Trophoblast cell (in vitro differentiated cells and primary cell): ENCODE measurements at regions not wholly inside any gene's neighbourhood (a gene's known extent, or its start where the extent isn't known, plus 50 kb on each side); places are given as distances from the start of the nearest gene placed in this dataset.

ENCODE experiments used
- DNase-seq, 2 donors: peaks; one replicate each; pipeline ENCODE4 v3.0.0-alpha.2; 2016
- H2AFZ ChIP-seq: 2 replicates; pipeline ENCODE4 v1.6.1; 2013; ENCODE audit warnings: low read length, moderate library complexity, mild to moderate bottlenecking; ENCODE audit not compliant: insufficient read depth, poor library complexity
- H2AK5ac ChIP-seq: 2 replicates; pipeline ENCODE4 v1.6.1; 2013; ENCODE audit warnings: mild to moderate bottlenecking, low read length
- H2BK120ac ChIP-seq: 2 replicates; pipeline ENCODE4 v1.6.1; 2013; ENCODE audit warnings: low read length, mild to moderate bottlenecking, moderate library complexity; ENCODE audit not compliant: insufficient read depth, poor library complexity
- H2BK12ac ChIP-seq: 2 replicates; pipeline ENCODE4 v1.6.1; 2013; ENCODE audit warnings: mild to moderate bottlenecking, low read length, moderate library complexity
- H2BK5ac ChIP-seq: 2 replicates; pipeline ENCODE4 v1.6.1; 2013; ENCODE audit warnings: low read length, low read depth, moderate library complexity, mild to moderate bottlenecking; ENCODE audit not compliant: poor library complexity
- H3K14ac ChIP-seq: 2 replicates; pipeline ENCODE4 v1.6.1; 2013; ENCODE audit warnings: mild to moderate bottlenecking, low read length
- H3K18ac ChIP-seq: 2 replicates; pipeline ENCODE4 v1.6.1; 2013; ENCODE audit warnings: mild to moderate bottlenecking, low read length
- H3K23ac ChIP-seq: 2 replicates; pipeline ENCODE4 v1.6.1; 2013; ENCODE audit warnings: low read length
- H3K27ac ChIP-seq: 2 replicates; pipeline ENCODE4 v1.5.1; 2013; ENCODE audit warnings: low read depth, mild to moderate bottlenecking, inconsistent platforms, low read length, moderate library complexity
- H3K27me3 ChIP-seq: 2 replicates; pipeline ENCODE4 v1.6.1; 2013; ENCODE audit warnings: inconsistent platforms, mild to moderate bottlenecking, low read length, moderate library complexity; ENCODE audit not compliant: insufficient read depth
- H3K36me3 ChIP-seq, 2 experiments: 1 replicate in 1 of 2; 2 replicates in 1 of 2; pipeline ENCODE4 v1.6.1; 2013; ENCODE audit warnings: low read length in 2 of 2, mild to moderate bottlenecking in 2 of 2, moderate library complexity in 1 of 2; ENCODE audit not compliant: insufficient read depth in 2 of 2, control insufficient read depth in 1 of 2
- H3K4ac ChIP-seq: 2 replicates; pipeline ENCODE4 v1.6.1; 2013; ENCODE audit warnings: low read depth, mild to moderate bottlenecking, low read length, moderate library complexity
- H3K4me1 ChIP-seq, 2 experiments: 1 replicate in 1 of 2; 2 replicates in 1 of 2; pipeline ENCODE4 v1.6.1; 2013; ENCODE audit warnings: low read length in 2 of 2, mild to moderate bottlenecking in 2 of 2, moderate library complexity in 1 of 2; ENCODE audit not compliant: insufficient read depth in 2 of 2, control insufficient read depth in 1 of 2
- H3K4me2 ChIP-seq: 2 replicates; pipeline ENCODE4 v1.6.1; 2013; ENCODE audit warnings: inconsistent platforms, mild to moderate bottlenecking, low read length, moderate library complexity
- H3K4me3 ChIP-seq: 2 replicates; pipeline ENCODE4 v1.5.1; 2013; ENCODE audit warnings: mild to moderate bottlenecking, low read depth, low read length, inconsistent platforms
- H3K79me1 ChIP-seq: one replicate; pipeline ENCODE4 v1.6.1; 2013; ENCODE audit warnings: low read length
- H3K79me2 ChIP-seq: 2 replicates; pipeline ENCODE4 v1.6.1; 2013; ENCODE audit warnings: low read length, mild to moderate bottlenecking; ENCODE audit not compliant: control insufficient read depth, insufficient read depth, poor library complexity
- H3K9ac ChIP-seq: 2 replicates; pipeline ENCODE4 v1.6.1; 2013; ENCODE audit warnings: mild to moderate bottlenecking, low read length
- H3K9me3 ChIP-seq: 2 replicates; pipeline ENCODE4 v1.6.1; 2013; ENCODE audit warnings: low read depth, mild to moderate bottlenecking, control low read depth, inconsistent platforms, low read length; ENCODE audit not compliant: insufficient read depth
- H4K12ac ChIP-seq: 2 replicates; pipeline ENCODE4 v1.6.1; 2013; ENCODE audit warnings: low read depth, mild to moderate bottlenecking, low read length, moderate library complexity
- H4K8ac ChIP-seq: 2 replicates; pipeline ENCODE4 v1.6.1; 2013; ENCODE audit warnings: low read depth, mild to moderate bottlenecking, low read length, moderate library complexity
- H4K91ac ChIP-seq: one replicate; pipeline ENCODE4 v1.6.1; 2013; ENCODE audit warnings: low read depth, mild to moderate bottlenecking, low read length, moderate library complexity
- WGBS: extraction: QIAGEN DNeasy Blood & Tissue Kit; methylation state at CpG from one replicate; pipeline ENCODE4 v1.1.7; 2013; ENCODE audit warnings: missing lambda C conversion rate; ENCODE audit not compliant: insufficient read length, insufficient coverage; ENCODE audit errors: extremely low coverage; 5-methylcytosine and 5-hydroxymethylcytosine counted together

DNA sequence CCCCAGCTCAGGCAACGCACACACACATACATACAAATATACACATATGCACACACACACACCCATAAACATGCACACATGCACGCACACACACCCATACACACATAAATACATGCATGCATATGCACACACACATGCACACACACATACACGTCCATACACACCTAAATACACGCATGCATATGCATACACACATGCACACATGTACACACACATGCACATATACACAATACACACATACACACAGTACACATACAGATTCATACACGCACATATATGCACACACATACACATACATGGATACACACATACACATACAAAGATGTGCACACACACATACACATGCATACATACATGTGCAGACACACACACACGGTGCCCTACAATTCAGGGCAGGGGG, 496.6 kb downstream of the TBC1D22A start:
- no peaks in the 10 kb centered on the region for H3K36me3 ChIP-seq
- H2AK5ac ChIP-seq, result no peak overlapping the region
- H3K4me2 ChIP-seq, result no peak overlapping the region
- no peaks in the 10 kb centered on the region for H3K79me1 ChIP-seq
- no peak overlapping the region for H3K14ac ChIP-seq
- no peak overlapping the region for H4K12ac ChIP-seq
- peak overlapping the region; percentile 30 for H3K4me3 ChIP-seq
- H4K8ac ChIP-seq, result no peak overlapping the region
- H4K91ac ChIP-seq, result no peak overlapping the region
- no peaks in the 10 kb centered on the region for H3K79me2 ChIP-seq
- no peak overlapping the region for H3K18ac ChIP-seq
- H2AFZ ChIP-seq, result no peak overlapping the region
- WGBS, result no CpG with 5 or more reads among the region's 6 CpGs
- no peak overlapping the region for H2BK5ac ChIP-seq
- no peak overlapping the region for H3K4ac ChIP-seq
- H3K9ac ChIP-seq, result no peak overlapping the region
- DNase-seq, result no peak
- H2BK12ac ChIP-seq, result no peak overlapping the region
- no peak overlapping the region for H2BK120ac ChIP-seq
- peaks cover 50% of the 10 kb centered on the region for H3K9me3 ChIP-seq
- H3K4me1 ChIP-seq, result no peaks in the 10 kb centered on the region
- H3K27ac ChIP-seq, result no peak overlapping the region
- H3K23ac ChIP-seq, result peak overlapping the region; percentile 68
- H3K27me3 ChIP-seq, result no peaks in the 10 kb centered on the region

DNA sequence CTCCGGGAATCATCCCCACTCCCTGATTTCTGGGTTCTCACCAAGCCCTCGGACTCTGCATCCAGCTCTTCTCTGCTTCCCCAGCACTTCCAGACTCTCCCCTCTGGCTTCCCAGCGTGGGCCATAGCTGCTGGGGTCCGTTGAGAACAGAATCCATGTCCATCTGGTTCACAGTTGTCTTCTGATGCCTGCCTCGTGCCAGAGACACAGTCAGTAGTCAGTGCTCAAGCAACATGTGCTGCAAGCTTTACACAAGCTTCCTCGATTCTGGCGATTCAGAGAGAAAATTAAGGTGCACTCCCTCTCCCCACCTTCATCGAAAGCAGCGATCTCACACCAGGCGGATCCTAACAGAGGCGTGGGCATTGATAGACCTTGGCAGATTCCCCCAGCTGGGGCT, 495.5 kb downstream of the TBC1D22A start:
- no peak for DNase-seq
- no peak overlapping the region for H3K9ac ChIP-seq
- no peak overlapping the region for H3K4me3 ChIP-seq
- WGBS, result no CpG with 5 or more reads among the region's 11 CpGs
- H2BK120ac ChIP-seq, result no peak overlapping the region
- H2BK12ac ChIP-seq, result no peak overlapping the region
- no peak overlapping the region for H4K8ac ChIP-seq
- no peaks in the 10 kb centered on the region for H3K36me3 ChIP-seq
- no peak overlapping the region for H2BK5ac ChIP-seq
- no peaks in the 10 kb centered on the region for H3K27me3 ChIP-seq
- no peaks in the 10 kb centered on the region for H3K79me1 ChIP-seq
- H3K4ac ChIP-seq, result no peak overlapping the region
- no peak overlapping the region for H4K91ac ChIP-seq
- no peak overlapping the region for H4K12ac ChIP-seq
- no peaks in the 10 kb centered on the region for H3K79me2 ChIP-seq
- H3K4me2 ChIP-seq, result no peak overlapping the region
- no peak overlapping the region for H2AK5ac ChIP-seq
- H3K4me1 ChIP-seq, result no peaks in the 10 kb centered on the region
- no peak overlapping the region for H3K18ac ChIP-seq
- peaks cover 46% of the 10 kb centered on the region for H3K9me3 ChIP-seq
- no peak overlapping the region for H3K23ac ChIP-seq
- no peak overlapping the region for H3K27ac ChIP-seq
- H3K14ac ChIP-seq, result no peak overlapping the region
- H2AFZ ChIP-seq, result no peak overlapping the region

DNA sequence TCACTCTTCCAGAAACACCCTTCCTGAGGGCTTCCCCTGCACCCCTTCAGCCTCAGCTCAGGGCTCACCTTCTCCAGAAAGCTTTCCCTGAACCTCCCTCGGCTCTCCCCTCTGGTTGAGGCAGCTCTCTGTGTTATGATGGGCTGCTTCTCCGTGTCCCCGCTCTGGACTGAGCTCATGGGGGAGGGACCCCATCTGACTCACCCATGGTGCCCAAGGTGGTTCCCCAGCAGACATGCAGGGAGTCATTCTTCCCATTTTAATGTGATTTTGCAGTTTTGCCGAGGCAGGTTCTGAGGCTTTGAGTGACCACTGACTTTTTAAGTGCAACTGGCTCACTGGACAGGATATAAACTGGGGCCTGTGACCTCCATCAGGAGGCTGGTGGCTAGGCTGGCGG, 495.1 kb downstream of the TBC1D22A start:
- no peak overlapping the region for H3K27ac ChIP-seq
- no peak overlapping the region for H3K4ac ChIP-seq
- H4K12ac ChIP-seq, result no peak overlapping the region
- no peaks in the 10 kb centered on the region for H3K79me2 ChIP-seq
- no peaks in the 10 kb centered on the region for H3K27me3 ChIP-seq
- H3K9me3 ChIP-seq, result peaks cover 43% of the 10 kb centered on the region
- H3K14ac ChIP-seq, result no peak overlapping the region
- WGBS, result no CpG with 5 or more reads among the region's 5 CpGs
- H2BK12ac ChIP-seq, result no peak overlapping the region
- no peak overlapping the region for H3K23ac ChIP-seq
- no peak overlapping the region for H2AFZ ChIP-seq
- H4K8ac ChIP-seq, result no peak overlapping the region
- H3K4me1 ChIP-seq, result no peaks in the 10 kb centered on the region
- H3K79me1 ChIP-seq, result no peaks in the 10 kb centered on the region
- no peak for DNase-seq
- H2BK120ac ChIP-seq, result no peak overlapping the region
- no peak overlapping the region for H3K4me3 ChIP-seq
- H4K91ac ChIP-seq, result no peak overlapping the region
- H3K9ac ChIP-seq, result no peak overlapping the region
- H3K36me3 ChIP-seq, result no peaks in the 10 kb centered on the region
- H2AK5ac ChIP-seq, result no peak overlapping the region
- H3K4me2 ChIP-seq, result no peak overlapping the region
- H2BK5ac ChIP-seq, result no peak overlapping the region
- H3K18ac ChIP-seq, result no peak overlapping the region

DNA sequence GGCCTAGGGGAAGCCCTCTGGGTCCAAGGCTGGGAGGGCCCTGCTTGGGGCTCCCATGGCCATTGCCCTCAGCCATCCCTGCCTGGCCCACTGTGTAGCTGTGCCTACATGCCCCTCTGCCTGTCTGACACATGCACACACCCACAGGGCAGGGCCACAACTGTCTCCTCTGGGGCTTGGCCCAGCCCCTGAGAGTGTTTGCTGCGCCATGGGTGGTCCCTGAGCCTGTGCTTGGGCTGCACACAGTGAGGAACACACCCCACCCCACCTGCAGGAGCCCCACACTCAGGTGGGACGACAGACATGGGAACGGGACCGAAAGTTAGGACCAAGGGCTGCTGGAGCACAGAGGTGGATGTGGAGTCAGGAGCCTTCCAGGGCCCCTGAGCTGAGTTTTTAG, 489.5 kb downstream of the TBC1D22A start:
- Histone ChIP-seq H4K8ac (no peak overlapping the region), H3K9me3 (peaks cover 45% of the 10 kb centered on the region), H3K4me2 (no peak overlapping the region), H3K9ac (no peak overlapping the region), H3K36me3 (no peaks in the 10 kb centered on the region), H2BK12ac (no peak overlapping the region), H3K27ac (no peak overlapping the region), H3K4me1 (no peaks in the 10 kb centered on the region), H3K79me1 (no peaks in the 10 kb centered on the region), H3K18ac (no peak overlapping the region), H3K23ac (no peak overlapping the region), H3K4me3 (peak overlapping the region; percentile 18), H4K12ac (no peak overlapping the region), H4K91ac (no peak overlapping the region), H3K79me2 (no peaks in the 10 kb centered on the region), H2AK5ac (no peak overlapping the region), H3K14ac (no peak overlapping the region), H3K27me3 (no peaks in the 10 kb centered on the region), H3K4ac (no peak overlapping the region), H2AFZ (no peak overlapping the region), H2BK5ac (no peak overlapping the region), H2BK120ac (no peak overlapping the region)
- WGBS, result no CpG with 5 or more reads among the region's 4 CpGs
- no peak for DNase-seq
